CD4-positive, alpha-beta memory T cell (primary cell): ENCODE measurements at regions not wholly inside any gene's neighbourhood (a gene's known extent, or its start where the extent isn't known, plus 50 kb on each side); places are given as distances from the start of the nearest gene placed in this dataset.
A peak's percentile ranks its signal among the peaks of the same experiment; 100 is the strongest.

Experiments used
- CTCF ChIA-PET: fragments of 350-600 bp; sonication (Branson Sonifier 250); formaldehyde crosslinking; loops from one replicate; lab custom pipeline; 2021; ENCODE audit warnings: inconsistent platforms; ENCODE audit not compliant: partially characterized antibody; lab: Charles Lee
- POLR2A ChIA-PET: fragments of 350-600 bp; sonication (Branson Sonifier 250); formaldehyde crosslinking; loops from one replicate; lab custom pipeline; 2021; ENCODE audit not compliant: partially characterized antibody; lab: Charles Lee
- DNase-seq, 5 donors: peaks; one replicate each; pipeline versions ENCODE4 v3.0.0 to v3.0.0-alpha.2; 2020 to 2022; ENCODE audit warnings: mixed read lengths in 1 of 5
- H3K27ac ChIP-seq: one replicate; pipeline ENCODE4 v1.7.0; 2013; ENCODE audit warnings: low read depth, low read length
- H3K27me3 ChIP-seq: 2 replicates; pipeline ENCODE4 v1.7.0; 2013; ENCODE audit warnings: mild to moderate bottlenecking, low read length, moderate library complexity; ENCODE audit not compliant: insufficient read depth
- H3K36me3 ChIP-seq: 2 replicates; pipeline ENCODE4 v1.7.0; 2013; ENCODE audit warnings: mild to moderate bottlenecking, low read length, moderate library complexity; ENCODE audit not compliant: insufficient read depth
- H3K4me1 ChIP-seq: 2 replicates; pipeline ENCODE4 v1.7.0; 2013; ENCODE audit warnings: mild to moderate bottlenecking, low read length, moderate library complexity; ENCODE audit not compliant: insufficient read depth
- H3K4me3 ChIP-seq, 2 donors: one replicate each; pipeline ENCODE4 v1.7.0; 2013; ENCODE audit warnings: low read length in 2 of 2, mild to moderate bottlenecking in 1 of 2
- H3K9me3 ChIP-seq, 2 donors: one replicate each; pipeline ENCODE4 v1.7.0; 2013; ENCODE audit warnings: low read length in 2 of 2, control low read depth in 1 of 2; ENCODE audit not compliant: control insufficient read depth in 1 of 2
- H3K27ac Mint-ChIP-seq, 7 donors: one replicate each; pipeline ENCODE4 v1.8.0; 2020 to 2021; ENCODE audit warnings: mixed read lengths in 7 of 7, mild to moderate bottlenecking in 6 of 7, inconsistent platforms in 3 of 7, moderate library complexity in 3 of 7
- H3K27me3 Mint-ChIP-seq, 2 donors: one replicate each; pipeline ENCODE4 v1.8.0; 2020 to 2021; ENCODE audit warnings: mixed read lengths in 2 of 2
- H3K36me3 Mint-ChIP-seq, 2 donors: one replicate each; pipeline ENCODE4 v1.8.0; 2020 to 2021; ENCODE audit warnings: mixed read lengths in 2 of 2, inconsistent platforms in 1 of 2, mild to moderate bottlenecking in 1 of 2
- H3K4me1 Mint-ChIP-seq, 4 donors: one replicate each; pipeline ENCODE4 v1.8.0; 2020 to 2021; ENCODE audit warnings: mixed read lengths in 4 of 4, mild to moderate bottlenecking in 1 of 4
- H3K4me3 Mint-ChIP-seq, 8 donors: one replicate each; pipeline ENCODE4 v1.8.0; 2020 to 2021; ENCODE audit warnings: mixed read lengths in 8 of 8, mild to moderate bottlenecking in 7 of 8, moderate library complexity in 6 of 8, inconsistent platforms in 3 of 8
- H3K9me3 Mint-ChIP-seq, 8 donors: one replicate each; pipeline ENCODE4 v1.8.0; 2020 to 2021; ENCODE audit warnings: mixed read lengths in 8 of 8, mild to moderate bottlenecking in 5 of 8, inconsistent platforms in 3 of 8, moderate library complexity in 1 of 8
- intact Hi-C: fragments of 100-400 bp; cut with micrococcal nuclease; formaldehyde crosslinking; loops from one replicate; pipeline ENCODE4 v1.15.1; 2023

GRCh38 chr2:236809716-236810115 is 240.1 kb downstream of the ACKR3 start:
- Mint-ChIP-seq H3K4me3 (no peak overlapping the region), H3K4me1 (no peaks in the 10 kb centered on the region), H3K27me3 (peaks cover 5 to 14% of the 10 kb centered on the region in 2 donors), H3K36me3 (peaks cover 0 to 5% of the 10 kb centered on the region in 2 donors), H3K27ac (peak overlapping the region in 1 of 7 donors; percentile 18), H3K9me3 (peaks cover 0 to 48% (median 32%) of the 10 kb centered on the region in 8 donors)
- Histone ChIP-seq H3K27me3 (no peaks in the 10 kb centered on the region), H3K4me1 (no peaks in the 10 kb centered on the region), H3K4me3 (no peak overlapping the region), H3K9me3 (no peaks in the 10 kb centered on the region), H3K27ac (no peak overlapping the region), H3K36me3 (no peaks in the 10 kb centered on the region)
- POLR2A ChIA-PET, result no interaction called here
- intact Hi-C loops, result no loop called here
- CTCF ChIA-PET, result interaction anchor here (0.7 kb wide), 1 partner anchor 70 kb away, joined by 3 read pairs; no protein-coding TSS in a partner anchor
- no peak for DNase-seq

DNA sequence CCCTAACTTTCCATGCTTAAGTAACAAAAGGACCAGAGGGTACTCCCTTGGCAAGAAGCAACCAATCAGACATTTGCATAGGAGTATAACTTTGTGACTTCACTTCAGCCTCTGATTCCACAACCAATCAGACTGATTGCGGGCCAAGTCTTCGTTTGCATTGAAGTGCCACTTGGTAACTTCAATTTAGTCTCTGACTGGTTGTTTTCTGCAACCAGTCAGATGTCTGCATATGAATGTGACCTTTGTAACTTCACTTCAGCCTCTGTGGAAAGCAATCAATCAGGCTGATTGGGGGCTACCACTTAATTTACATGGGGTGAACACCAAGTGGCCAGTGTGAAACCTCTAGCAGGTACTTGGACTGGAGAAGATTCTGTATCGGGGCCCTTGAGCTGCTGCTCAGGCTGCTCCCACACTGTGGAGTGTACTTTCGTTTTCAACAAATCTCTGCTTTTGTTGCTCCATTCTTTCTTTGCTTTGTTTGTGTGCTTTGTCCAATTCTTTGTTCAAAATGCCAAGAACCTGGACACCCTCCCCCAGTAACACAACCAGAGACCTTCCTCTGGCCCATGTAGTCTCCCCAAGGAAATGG is 241.5 kb downstream of the ACKR3 start:
- Histone ChIP-seq H3K9me3 (no peaks in the 10 kb centered on the region), H3K27me3 (no peaks in the 10 kb centered on the region), H3K36me3 (no peaks in the 10 kb centered on the region), H3K27ac (no peak overlapping the region), H3K4me3 (no peak overlapping the region), H3K4me1 (no peaks in the 10 kb centered on the region)
- DNase-seq, result no peak
- CTCF ChIA-PET, result no interaction called here
- Mint-ChIP-seq H3K36me3 (peaks cover 0 to 5% of the 10 kb centered on the region in 2 donors), H3K9me3 (peaks cover 0 to 41% (median 28%) of the 10 kb centered on the region in 8 donors), H3K27me3 (peaks cover 4 to 12% of the 10 kb centered on the region in 2 donors), H3K4me3 (no peak overlapping the region), H3K4me1 (no peaks in the 10 kb centered on the region), H3K27ac (no peak overlapping the region)
- intact Hi-C loops, result no loop called here
- POLR2A ChIA-PET, result interaction anchor here (0.6 kb wide), 1 partner anchor 30 kb away, joined by 3 read pairs; no protein-coding TSS in a partner anchor

DNA sequence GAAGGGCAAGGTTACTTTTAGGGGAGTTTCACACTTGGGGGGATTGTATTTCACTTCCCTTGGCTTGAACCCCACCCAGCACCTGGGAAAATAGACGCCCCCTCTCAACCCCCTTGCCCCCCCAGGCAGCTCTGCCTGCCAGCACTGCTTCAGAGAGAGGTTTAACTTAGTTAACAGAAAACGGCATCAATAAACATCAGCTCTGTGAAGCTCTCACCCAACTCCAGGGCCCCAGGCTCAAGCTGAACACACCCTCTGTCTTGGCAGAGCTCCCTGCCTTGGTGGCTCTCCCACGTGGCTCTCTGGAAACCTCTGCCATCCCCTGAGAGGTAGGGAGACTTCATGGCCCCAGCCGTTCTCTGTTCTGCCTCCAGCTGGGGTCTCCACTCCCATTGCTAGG is 244.1 kb downstream of the ACKR3 start:
- ChIA-PET POLR2A (no interaction called here), CTCF (no interaction called here)
- Mint-ChIP-seq H3K4me3 (no peak overlapping the region), H3K4me1 (no peaks in the 10 kb centered on the region), H3K36me3 (no peaks in the 10 kb centered on the region), H3K27me3 (peaks cover 0 to 8% of the 10 kb centered on the region in 2 donors), H3K9me3 (peaks cover 0 to 20% (median 15%) of the 10 kb centered on the region in 8 donors), H3K27ac (no peak overlapping the region)
- Histone ChIP-seq H3K4me1 (no peaks in the 10 kb centered on the region), H3K4me3 (no peak overlapping the region), H3K9me3 (no peaks in the 10 kb centered on the region), H3K36me3 (no peaks in the 10 kb centered on the region), H3K27me3 (no peaks in the 10 kb centered on the region), H3K27ac (no peak overlapping the region)
- intact Hi-C loops, result no loop called here
- no peak for DNase-seq

DNA sequence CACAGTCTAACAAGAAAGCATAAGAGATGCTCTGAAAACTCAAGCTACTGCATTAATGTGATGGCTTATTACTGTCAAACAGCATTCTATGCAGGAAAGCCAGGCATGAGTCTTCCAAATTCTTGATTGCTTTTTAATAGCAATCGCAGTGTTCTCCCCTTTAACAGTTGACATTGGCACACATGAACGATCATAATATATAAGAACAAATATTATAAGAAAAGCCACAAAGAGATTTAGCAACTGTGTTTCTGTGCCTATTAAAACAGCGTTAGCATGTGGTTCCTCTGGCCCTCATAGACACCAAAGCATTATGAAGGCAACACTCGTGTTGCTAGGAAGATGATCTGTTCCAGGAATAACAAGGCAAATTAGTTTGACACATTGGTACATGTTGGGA is 245.0 kb downstream of the ACKR3 start:
- no peaks in the 10 kb centered on the region for H3K4me1 ChIP-seq
- DNase-seq, result no peak
- H3K9me3 ChIP-seq, result no peaks in the 10 kb centered on the region
- H3K4me3 Mint-ChIP-seq, result no peak overlapping the region
- intact Hi-C loops, result no loop called here
- POLR2A ChIA-PET, result no interaction called here
- no peak overlapping the region for H3K27ac Mint-ChIP-seq
- H3K4me1 Mint-ChIP-seq, result no peaks in the 10 kb centered on the region
- H3K9me3 Mint-ChIP-seq, result peaks cover 0 to 12% (median 8%) of the 10 kb centered on the region in 8 donors
- CTCF ChIA-PET, result no interaction called here
- no peaks in the 10 kb centered on the region for H3K36me3 Mint-ChIP-seq
- peaks cover 0 to 6% of the 10 kb centered on the region in 2 donors for H3K27me3 Mint-ChIP-seq
- H3K27me3 ChIP-seq, result no peaks in the 10 kb centered on the region
- no peak overlapping the region for H3K27ac ChIP-seq
- H3K36me3 ChIP-seq, result no peaks in the 10 kb centered on the region
- H3K4me3 ChIP-seq, result no peak overlapping the region

- H3K27ac Mint-ChIP-seq, result no peak overlapping the region
- H3K36me3 ChIP-seq, result no peaks in the 10 kb centered on the region
- ChIA-PET CTCF (no interaction called here), POLR2A (no interaction called here)
- no peak overlapping the region for H3K4me3 Mint-ChIP-seq
- no peaks in the 10 kb centered on the region for H3K36me3 Mint-ChIP-seq
- H3K4me1 Mint-ChIP-seq, result no peaks in the 10 kb centered on the region
- no peak overlapping the region for H3K4me3 ChIP-seq
- H3K27me3 ChIP-seq, result no peaks in the 10 kb centered on the region
- H3K9me3 Mint-ChIP-seq, result peaks cover 0 to 6% (median under 1%) of the 10 kb centered on the region in 8 donors
- no peaks in the 10 kb centered on the region for H3K4me1 ChIP-seq
- intact Hi-C loops, result no loop called here
- DNase-seq, result no peak
- H3K27me3 Mint-ChIP-seq, result peaks cover 0 to 6% of the 10 kb centered on the region in 2 donors
- no peaks in the 10 kb centered on the region for H3K9me3 ChIP-seq
- H3K27ac ChIP-seq, result no peak overlapping the region
Observed at GRCh38 chr2:236815746-236816145, 246.1 kb downstream of the ACKR3 start.

- Mint-ChIP-seq H3K4me3 (no peak overlapping the region), H3K9me3 (peaks cover 0 to 8% (median 3%) of the 10 kb centered on the region in 8 donors), H3K36me3 (no peaks in the 10 kb centered on the region), H3K27ac (no peak overlapping the region), H3K27me3 (peaks cover 0 to 6% of the 10 kb centered on the region in 2 donors), H3K4me1 (no peaks in the 10 kb centered on the region)
- H3K27me3 ChIP-seq, result no peaks in the 10 kb centered on the region
- H3K9me3 ChIP-seq, result no peaks in the 10 kb centered on the region
- ChIA-PET POLR2A (no interaction called here), CTCF (no interaction called here)
- H3K36me3 ChIP-seq, result no peaks in the 10 kb centered on the region
- no peak for DNase-seq
- no peaks in the 10 kb centered on the region for H3K4me1 ChIP-seq
- no peak overlapping the region for H3K4me3 ChIP-seq
- H3K27ac ChIP-seq, result no peak overlapping the region
- intact Hi-C loops, result no loop called here
Observed at GRCh38 chr2:236816197-236817170, 246.9 kb downstream of the ACKR3 start.

- no peaks in the 10 kb centered on the region for H3K4me1 ChIP-seq
- intact Hi-C loops, result no loop called here
- ChIA-PET CTCF (no interaction called here), POLR2A (no interaction called here)
- no peaks in the 10 kb centered on the region for H3K27me3 ChIP-seq
- H3K4me3 ChIP-seq, result no peak overlapping the region
- H3K27me3 Mint-ChIP-seq, result peaks cover 2 to 4% of the 10 kb centered on the region in 2 donors
- no peaks in the 10 kb centered on the region for H3K9me3 ChIP-seq
- no peaks in the 10 kb centered on the region for H3K4me1 Mint-ChIP-seq
- peaks cover 0 to 8% (median 6%) of the 10 kb centered on the region in 8 donors for H3K9me3 Mint-ChIP-seq
- no peaks in the 10 kb centered on the region for H3K36me3 Mint-ChIP-seq
- H3K27ac Mint-ChIP-seq, result no peak overlapping the region
- DNase-seq, result no peak
- H3K4me3 Mint-ChIP-seq, result no peak overlapping the region
- no peak overlapping the region for H3K27ac ChIP-seq
- no peaks in the 10 kb centered on the region for H3K36me3 ChIP-seq
Observed at GRCh38 chr2:236818281-236819045, 248.8 kb downstream of the ACKR3 start.
